ENCODE measurements at regions not wholly inside any gene's neighbourhood (a gene's known extent, or its start where the extent isn't known, plus 50 kb on each side); places are given as distances from the start of the nearest gene placed in this dataset.
"Not testable (repeated sequence)": the region's sequence is repeated elsewhere in the genome, so short reads cannot be mapped to it uniquely, and the experiment has no call there.

- no peak for DNase-seq
Measured at GRCh38 chr13:97881556-97881955, 71.9 kb upstream of the IPO5 start.

- no peak for DNase-seq
Measured at GRCh38 chr13:97883396-97883795, 70.1 kb upstream of the IPO5 start.

- no peak for DNase-seq
Measured at GRCh38 chr13:97884707-97885468, 68.6 kb upstream of the IPO5 start.

GRCh38 chr13:97885641-97886040, 67.8 kb upstream of the IPO5 start:
- DNase-seq = no peak

GRCh38 chr13:97889803-97890202, 63.7 kb upstream of the IPO5 start:
- DNase-seq = no peak

GRCh38 chr13:97890573-97890972, 62.9 kb upstream of the IPO5 start:
- no peak for DNase-seq

GRCh38 chr13:97891964-97892363, 61.5 kb upstream of the IPO5 start:
- DNase-seq = not testable (repeated sequence)

- DNase-seq = no peak
Measured at GRCh38 chr13:97892717-97893116, 60.8 kb upstream of the IPO5 start.

GRCh38 chr13:97895383-97895782, 58.1 kb upstream of the IPO5 start:
- DNase-seq = no peak

GRCh38 chr13:97896446-97896845, 57.0 kb upstream of the IPO5 start:
- no peak for DNase-seq

GRCh38 chr13:97901716-97902115, 51.8 kb upstream of the IPO5 start:
- no peak for DNase-seq

Measured in activated CD4-positive, alpha-beta T cell treated with anti-CD3 and anti-CD28 coated beads for 4 hours (primary cell).